Heart left ventricle (tissue), 13 donors: ENCODE measurements at regions not wholly inside any gene's neighbourhood (a gene's known extent, or its start where the extent isn't known, plus 50 kb on each side); places are given as distances from the start of the nearest gene placed in this dataset.

Experiments
- POLR2A ChIP-seq, 2 donors: fragments of 450-650 bp; IDR thresholded peaks; one replicate each; pipeline ENCODE4 v1.6.1; 2017; ENCODE audit warnings: antibody characterized with exemption in 2 of 2, mild to moderate bottlenecking in 2 of 2, moderate library complexity in 2 of 2
- TF ChIP-seq, protein P1 (sequence below), 12 donors: fragments of 200-600 bp; sonication (generic) in 4 of 12; IDR thresholded peaks; one replicate each; pipeline versions ENCODE4 v1.5.0 to v1.8.0; 2018 to 2022; ENCODE audit warnings: antibody characterized with exemption in 12 of 12, mild to moderate bottlenecking in 5 of 12
- donor health status: ischemic (EF 13 %, LVEDD 7.1; RV severe dilation, severe dysfunction).
- donor health status: DM: no; HTN: yes; CAD: no.
- donor health status: DM: no; HTN: no; CAD: no.
- donor health status: ischemic (EF 25% LVEDD 6.9; RV normal size, moderate dysfunction).
- donor health status: ischemic (EF 25% LVEDD 5.7; RV mildly dilated, moderate dysfunction).
- donor health status: ischemic (EF 35%, LVEDD 5.7; RV mildly dilated, moderate dysfunction).
- donor health status: nonischemic (EF 11% LVEDD 7.7; RV severe dilation, severe dysfunction).
- donor health status: DM: yes; HTN: yes; CAD: no.
- donor health status: PGD.
- donor health status: ischemic (EF 29% LVEDD 5.4; RV normal size, mild dysfunction).
- donor health status: nonischemic (EF 23%, LVEDD 6.1; RV moderate dilation, normal function).

- no peak for TF ChIP-seq POLR2A (IDR thresholded peaks at IDR 0.05)
- TF ChIP-seq, protein P1, sequence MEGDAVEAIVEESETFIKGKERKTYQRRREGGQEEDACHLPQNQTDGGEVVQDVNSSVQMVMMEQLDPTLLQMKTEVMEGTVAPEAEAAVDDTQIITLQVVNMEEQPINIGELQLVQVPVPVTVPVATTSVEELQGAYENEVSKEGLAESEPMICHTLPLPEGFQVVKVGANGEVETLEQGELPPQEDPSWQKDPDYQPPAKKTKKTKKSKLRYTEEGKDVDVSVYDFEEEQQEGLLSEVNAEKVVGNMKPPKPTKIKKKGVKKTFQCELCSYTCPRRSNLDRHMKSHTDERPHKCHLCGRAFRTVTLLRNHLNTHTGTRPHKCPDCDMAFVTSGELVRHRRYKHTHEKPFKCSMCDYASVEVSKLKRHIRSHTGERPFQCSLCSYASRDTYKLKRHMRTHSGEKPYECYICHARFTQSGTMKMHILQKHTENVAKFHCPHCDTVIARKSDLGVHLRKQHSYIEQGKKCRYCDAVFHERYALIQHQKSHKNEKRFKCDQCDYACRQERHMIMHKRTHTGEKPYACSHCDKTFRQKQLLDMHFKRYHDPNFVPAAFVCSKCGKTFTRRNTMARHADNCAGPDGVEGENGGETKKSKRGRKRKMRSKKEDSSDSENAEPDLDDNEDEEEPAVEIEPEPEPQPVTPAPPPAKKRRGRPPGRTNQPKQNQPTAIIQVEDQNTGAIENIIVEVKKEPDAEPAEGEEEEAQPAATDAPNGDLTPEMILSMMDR (IDR thresholded peaks at IDR 0.05), result no peak
These were observed 187.7 kb downstream of the PTPN20 start for GRCh38 chr10:47098964-47099363.
